HG02852 (cell line): ENCODE measurements at regions not wholly inside any gene's neighbourhood (a gene's known extent, or its start where the extent isn't known, plus 50 kb on each side); places are given as distances from the start of the nearest gene placed in this dataset.
A peak's percentile ranks its signal among the peaks of the same experiment; 100 is the strongest.

ENCODE experiments used
- ATAC-seq: cut with Tn5 transposase; IDR thresholded peaks from one replicate; pipeline ENCODE4 v1.9.1; 2021; ENCODE audit warnings: mild to moderate bottlenecking, moderate library complexity; ENCODE audit not compliant: unreplicated experiment

- no peak for ATAC-seq
These were observed 51.8 kb upstream of the PAX1 start for GRCh38 chr20:21653628-21654027.

- ATAC-seq, result no peak
These were observed 62.0 kb upstream of the PAX1 start for GRCh38 chr20:21643417-21643816.

GRCh38 chr20:21640556-21640955 lies 64.9 kb upstream of the PAX1 start:
- no peak for ATAC-seq

GRCh38 chr20:21633829-21634228 lies 71.6 kb upstream of the PAX1 start:
- ATAC-seq, result no peak

GRCh38 chr20:21632735-21633053 lies 72.8 kb upstream of the PAX1 start:
- no peak for ATAC-seq

GRCh38 chr20:21632031-21632734 lies 73.3 kb upstream of the PAX1 start:
- ATAC-seq, result no peak

- no peak for ATAC-seq
These were observed 76.7 kb upstream of the PAX1 start for GRCh38 chr20:21628800-21629199.

- ATAC-seq, result no peak
These were observed 81.7 kb upstream of the PAX1 start for GRCh38 chr20:21623781-21624094.

GRCh38 chr20:21623074-21623780 lies 82.2 kb upstream of the PAX1 start:
- ATAC-seq, result no peak

GRCh38 chr20:21622097-21622857 lies 83.2 kb upstream of the PAX1 start:
- no peak for ATAC-seq

- ATAC-seq, result peak; percentile 72
These were observed 86.6 kb upstream of the PAX1 start for GRCh38 chr20:21618759-21619416.

GRCh38 chr20:21615617-21616080 lies 89.8 kb upstream of the PAX1 start:
- ATAC-seq, result peak; percentile 50

- no peak for ATAC-seq
These were observed 90.5 kb upstream of the PAX1 start for GRCh38 chr20:21614980-21615379.

GRCh38 chr20:21613512-21613911 lies 92.0 kb upstream of the PAX1 start:
- no peak for ATAC-seq

- no peak for ATAC-seq
These were observed 95.5 kb upstream of the PAX1 start for GRCh38 chr20:21609981-21610380.

GRCh38 chr20:21609221-21609620 lies 95.4 kb upstream of the NKX2-2 start:
- no peak for ATAC-seq

GRCh38 chr20:21608777-21609176 lies 94.9 kb upstream of the NKX2-2 start:
- no peak for ATAC-seq

GRCh38 chr20:21607971-21608725 lies 94.3 kb upstream of the NKX2-2 start:
- no peak for ATAC-seq

- no peak for ATAC-seq
These were observed 87.9 kb upstream of the NKX2-2 start for GRCh38 chr20:21601799-21602198.

GRCh38 chr20:21586682-21587081 lies 72.8 kb upstream of the NKX2-2 start:
- ATAC-seq, result no peak
